HEK293 (cell line): ENCODE measurements at regions not wholly inside any gene's neighbourhood (a gene's known extent, or its start where the extent isn't known, plus 50 kb on each side); places are given as distances from the start of the nearest gene placed in this dataset.

ENCODE experiments used
- CTCF ChIA-PET: fragments of 350-600 bp; formaldehyde crosslinking; extraction: SDS; loops from one replicate; lab custom pipeline; 2021; ENCODE audit warnings: antibody characterized with exemption; lab: Yijun Ruan, JAX
- POLR2A ChIA-PET: fragments of 300-600 bp; formaldehyde crosslinking; extraction: SDS; loops from one replicate; lab custom pipeline; 2020; ENCODE audit warnings: antibody characterized with exemption, inconsistent platforms; lab: Yijun Ruan, JAX
- H3K27ac ChIP-seq: fragments of 200-500 bp; sonication (Bioruptor generic); 2 replicates; pipeline ENCODE4 v1.5.1; 2014; ENCODE audit warnings: low read depth, low read length, control low read depth, inconsistent platforms; ENCODE audit errors: extremely low read depth
- H3K36me3 ChIP-seq, 2 experiments: fragments of 200-500 bp in 1 of 2; sonication (Bioruptor generic) in 1 of 2; 1 replicate in 1 of 2; 2 replicates in 1 of 2; pipeline ENCODE4 v1.5.1; 2014 to 2017; ENCODE audit warnings: inconsistent platforms in 2 of 2, low read length in 2 of 2; ENCODE audit not compliant: control insufficient read depth in 2 of 2, insufficient read depth in 1 of 2
- H3K4me1 ChIP-seq: fragments of 200-500 bp; sonication (Bioruptor generic); 2 replicates; pipeline ENCODE4 v1.5.1; 2014; ENCODE audit warnings: mild to moderate bottlenecking, low read length, inconsistent platforms; ENCODE audit not compliant: control insufficient read depth, insufficient read depth
- H3K4me3 ChIP-seq: 2 replicates; pipeline ENCODE4 v1.5.1; 2011; ENCODE audit warnings: low read depth, mild to moderate bottlenecking, control low read depth, low read length, moderate library complexity
- H3K9me3 ChIP-seq: fragments of 200-500 bp; sonication (Bioruptor generic); 2 replicates; pipeline ENCODE4 v1.5.1; 2014; ENCODE audit warnings: low read depth, low read length, inconsistent platforms; ENCODE audit not compliant: control insufficient read depth, insufficient read depth
- ATF2 ChIP-seq: fragments of 450-650 bp; formaldehyde crosslinking; IDR thresholded peaks from 2 replicates; pipeline ENCODE4 v1.5.1; 2016; ENCODE audit warnings: missing biosample characterization, missing genetic modification characterization, low read depth
- INSM2 ChIP-seq: fragments of 450-650 bp; formaldehyde crosslinking; IDR thresholded peaks from 2 replicates; pipeline ENCODE4 v1.5.1; 2016; ENCODE audit warnings: missing biosample characterization, missing genetic modification characterization
- KLF8 ChIP-seq: fragments of 450-650 bp; formaldehyde crosslinking; IDR thresholded peaks from 2 replicates; pipeline ENCODE4 v1.5.1; 2016; ENCODE audit warnings: missing biosample characterization, missing genetic modification characterization
- KLF9 ChIP-seq: fragments of 450-650 bp; formaldehyde crosslinking; IDR thresholded peaks from 2 replicates; pipeline ENCODE4 v1.5.1; 2016; ENCODE audit warnings: missing biosample characterization, missing genetic modification characterization, low read depth
- TSHZ1 ChIP-seq: fragments of 450-650 bp; formaldehyde crosslinking; IDR thresholded peaks from 2 replicates; pipeline ENCODE4 v1.5.1; 2016; ENCODE audit warnings: missing biosample characterization, missing genetic modification characterization, borderline replicate concordance
- WT1 ChIP-seq: fragments of 450-650 bp; formaldehyde crosslinking; IDR thresholded peaks from 2 replicates; pipeline ENCODE4 v1.5.1; 2016; ENCODE audit warnings: missing biosample characterization, missing genetic modification characterization
- YY1 ChIP-seq: fragments of 450-650 bp; formaldehyde crosslinking; IDR thresholded peaks from 2 replicates; pipeline ENCODE4 v1.5.1; 2018; ENCODE audit warnings: missing biosample characterization, missing genetic modification characterization
- ZNF155 ChIP-seq: fragments of 450-650 bp; formaldehyde crosslinking; IDR thresholded peaks from 2 replicates; pipeline ENCODE4 v1.5.1; 2016; ENCODE audit warnings: missing biosample characterization, missing genetic modification characterization
- ZNF16 ChIP-seq: fragments of 450-650 bp; formaldehyde crosslinking; IDR thresholded peaks from 2 replicates; pipeline ENCODE4 v1.5.1; 2016; ENCODE audit warnings: low read depth, missing biosample characterization, missing genetic modification characterization
- ZNF302 ChIP-seq: fragments of 450-650 bp; formaldehyde crosslinking; IDR thresholded peaks from 2 replicates; pipeline ENCODE4 v1.5.1; 2016; ENCODE audit warnings: missing biosample characterization, missing genetic modification characterization, low read depth
- ZNF391 ChIP-seq: fragments of 450-650 bp; formaldehyde crosslinking; IDR thresholded peaks from 2 replicates; pipeline ENCODE4 v1.5.1; 2016; ENCODE audit warnings: low read depth, missing biosample characterization, missing genetic modification characterization, borderline replicate concordance
- ZNF416 ChIP-seq: fragments of 450-650 bp; formaldehyde crosslinking; IDR thresholded peaks from 2 replicates; pipeline ENCODE4 v1.5.1; 2016; ENCODE audit warnings: missing biosample characterization, missing genetic modification characterization
- ZNF510 ChIP-seq: fragments of 450-650 bp; formaldehyde crosslinking; IDR thresholded peaks from 2 replicates; pipeline ENCODE4 v1.5.1; 2018; ENCODE audit warnings: mild to moderate bottlenecking, missing genetic modification characterization, missing biosample characterization; ENCODE audit not compliant: insufficient replicate concordance
- ZNF626 ChIP-seq: fragments of 450-650 bp; sonication (Bioruptor Pico); formaldehyde crosslinking; IDR thresholded peaks from 2 replicates; pipeline ENCODE4 v1.5.1; 2018; ENCODE audit warnings: missing biosample characterization, missing genetic modification characterization, inconsistent platforms
- ZNF664 ChIP-seq: fragments of 450-650 bp; formaldehyde crosslinking; IDR thresholded peaks from 2 replicates; pipeline ENCODE4 v1.5.1; 2016; ENCODE audit warnings: missing biosample characterization, missing genetic modification characterization
- ZNF670 ChIP-seq: fragments of 450-650 bp; formaldehyde crosslinking; IDR thresholded peaks from 2 replicates; pipeline ENCODE4 v1.5.1; 2016; ENCODE audit warnings: missing biosample characterization, missing genetic modification characterization, low read depth
- TF ChIP-seq, protein P1 (sequence below): fragments of 450-650 bp; formaldehyde crosslinking; IDR thresholded peaks from 2 replicates; pipeline ENCODE4 v1.5.1; 2016; ENCODE audit warnings: missing biosample characterization, missing genetic modification characterization
- TF ChIP-seq, protein P2 (sequence below): fragments of 450-650 bp; formaldehyde crosslinking; IDR thresholded peaks from 2 replicates; pipeline ENCODE4 v1.5.1; 2016; ENCODE audit warnings: missing biosample characterization, missing genetic modification characterization

DNA sequence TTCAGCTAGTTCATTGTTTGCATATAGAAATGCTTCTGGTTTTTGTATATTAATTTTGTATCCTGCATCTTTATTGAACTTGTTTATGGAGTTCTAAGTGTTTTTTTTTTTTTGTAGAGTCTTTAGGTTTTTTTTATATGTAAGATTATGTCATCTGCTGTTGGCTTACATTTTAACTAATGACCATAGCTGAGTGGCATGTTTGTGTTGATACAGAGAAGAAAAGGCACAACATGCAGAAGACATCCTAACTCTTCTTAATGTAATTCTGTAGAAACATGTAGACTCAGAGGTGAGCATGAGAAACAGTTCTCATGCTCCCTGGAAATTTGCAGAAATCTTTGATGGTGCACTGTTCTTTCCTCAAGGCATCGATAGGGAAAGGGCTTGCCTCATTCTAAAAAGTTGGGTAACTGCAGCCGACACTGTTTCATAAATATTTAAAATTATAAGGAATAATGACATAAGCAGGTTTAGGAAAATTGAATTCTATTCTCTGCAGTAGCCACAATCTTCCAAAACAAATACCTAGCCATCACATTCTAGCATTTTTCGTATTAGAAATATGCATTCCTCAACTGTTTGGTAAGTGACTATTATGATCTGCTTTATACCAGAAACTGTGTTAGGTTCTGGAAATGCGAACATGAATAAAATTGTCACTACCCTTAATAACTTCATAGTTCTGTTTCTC is 499.6 kb upstream of the KCNMB2 start:
- no peaks in the 10 kb centered on the region for H3K4me1 ChIP-seq
- no peak overlapping the region for H3K27ac ChIP-seq
- TF ChIP-seq ZNF664 (tag by site-specific recombination) (no peak), ZNF16 (tag by site-specific recombination) (no peak), WT1 (tag by site-specific recombination) (no peak), ZNF670 (tag by site-specific recombination) (no peak), INSM2 (tag by site-specific recombination) (no peak), ZNF510 (tag by site-specific recombination) (no peak), ZNF626 (tag by site-specific recombination) (no peak), ZNF416 (no peak), TSHZ1 (tag by site-specific recombination) (no peak), ZNF391 (tag by site-specific recombination) (no peak), ZNF155 (tag by site-specific recombination) (no peak), ATF2 (tag by site-specific recombination) (no peak), ZNF302 (tag by site-specific recombination) (no peak)
- TF ChIP-seq, protein P1, sequence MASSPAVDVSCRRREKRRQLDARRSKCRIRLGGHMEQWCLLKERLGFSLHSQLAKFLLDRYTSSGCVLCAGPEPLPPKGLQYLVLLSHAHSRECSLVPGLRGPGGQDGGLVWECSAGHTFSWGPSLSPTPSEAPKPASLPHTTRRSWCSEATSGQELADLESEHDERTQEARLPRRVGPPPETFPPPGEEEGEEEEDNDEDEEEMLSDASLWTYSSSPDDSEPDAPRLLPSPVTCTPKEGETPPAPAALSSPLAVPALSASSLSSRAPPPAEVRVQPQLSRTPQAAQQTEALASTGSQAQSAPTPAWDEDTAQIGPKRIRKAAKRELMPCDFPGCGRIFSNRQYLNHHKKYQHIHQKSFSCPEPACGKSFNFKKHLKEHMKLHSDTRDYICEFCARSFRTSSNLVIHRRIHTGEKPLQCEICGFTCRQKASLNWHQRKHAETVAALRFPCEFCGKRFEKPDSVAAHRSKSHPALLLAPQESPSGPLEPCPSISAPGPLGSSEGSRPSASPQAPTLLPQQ (tag by site-specific recombination) = no peak
- H3K36me3 ChIP-seq = no peaks in the 10 kb centered on the region
- ChIA-PET CTCF (no interaction called here), POLR2A (no interaction called here)
- no peak overlapping the region for H3K4me3 ChIP-seq
- H3K9me3 ChIP-seq = no peaks in the 10 kb centered on the region

DNA sequence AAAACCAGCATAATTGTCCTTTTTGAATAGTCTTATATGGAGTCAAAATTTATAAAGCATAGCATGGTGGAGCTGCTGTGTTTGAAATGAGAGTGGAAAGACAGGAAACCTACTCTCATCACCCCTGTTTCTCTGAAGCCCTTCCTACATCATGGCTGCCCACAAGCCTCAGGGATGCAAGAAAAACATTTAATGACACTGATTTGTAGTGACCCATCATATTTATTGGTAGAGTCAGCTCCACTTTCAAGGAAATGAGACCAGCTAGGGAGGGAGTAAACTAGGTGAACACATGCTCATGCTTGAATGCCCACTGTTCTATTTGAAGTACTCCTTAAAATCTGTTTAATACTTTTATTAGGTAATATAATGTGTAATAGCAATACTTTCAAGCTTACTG is 494.3 kb upstream of the KCNMB2 start:
- CTCF ChIA-PET = no interaction called here

More for the DNA sequence above, 494.3 kb upstream of the KCNMB2 start:
- POLR2A ChIA-PET = no interaction called here
- H3K4me3 ChIP-seq = no peak overlapping the region
- H3K4me1 ChIP-seq = no peaks in the 10 kb centered on the region
- H3K27ac ChIP-seq = no peak overlapping the region
- H3K36me3 ChIP-seq = no peaks in the 10 kb centered on the region
- TF ChIP-seq KLF9 (tag by site-specific recombination) (no peak), KLF8 (tag by site-specific recombination) (no peak), YY1 (tag by site-specific recombination) (no peak)
- TF ChIP-seq, protein P2, sequence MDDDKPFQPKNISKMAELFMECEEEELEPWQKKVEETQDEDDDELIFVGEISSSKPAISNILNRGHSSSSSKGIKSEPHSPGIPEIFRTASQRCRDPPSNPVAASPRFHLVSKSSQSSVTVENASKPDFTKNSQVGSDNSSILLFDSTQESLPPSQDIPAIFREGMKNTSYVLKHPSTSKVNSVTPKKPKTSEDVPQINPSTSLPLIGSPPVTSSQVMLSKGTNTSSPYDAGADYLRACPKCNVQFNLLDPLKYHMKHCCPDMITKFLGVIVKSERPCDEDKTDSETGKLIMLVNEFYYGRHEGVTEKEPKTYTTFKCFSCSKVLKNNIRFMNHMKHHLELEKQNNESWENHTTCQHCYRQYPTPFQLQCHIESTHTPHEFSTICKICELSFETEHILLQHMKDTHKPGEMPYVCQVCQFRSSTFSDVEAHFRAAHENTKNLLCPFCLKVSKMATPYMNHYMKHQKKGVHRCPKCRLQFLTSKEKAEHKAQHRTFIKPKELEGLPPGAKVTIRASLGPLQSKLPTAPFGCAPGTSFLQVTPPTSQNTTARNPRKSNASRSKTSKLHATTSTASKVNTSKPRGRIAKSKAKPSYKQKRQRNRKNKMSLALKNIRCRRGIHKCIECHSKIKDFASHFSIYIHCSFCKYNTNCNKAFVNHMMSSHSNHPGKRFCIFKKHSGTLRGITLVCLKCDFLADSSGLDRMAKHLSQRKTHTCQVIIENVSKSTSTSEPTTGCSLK (tag by site-specific recombination) = no peak
- H3K9me3 ChIP-seq = no peaks in the 10 kb centered on the region
